SK-N-SH (cell line): ENCODE measurements at regions not wholly inside any gene's neighbourhood (a gene's known extent, or its start where the extent isn't known, plus 50 kb on each side); places are given as distances from the start of the nearest gene placed in this dataset.
"Not testable (repeated sequence)": the region's sequence is repeated elsewhere in the genome, so short reads cannot be mapped to it uniquely, and the experiment has no call there.

ENCODE experiments used
- CTCF ChIA-PET: fragments of 300-600, 350-600 bp; formaldehyde crosslinking; extraction: SDS; loops from one replicate; lab custom pipeline; 2021; lab: Yijun Ruan, JAX
- POLR2A ChIA-PET: fragments of 350-600 bp; sonication (Branson Sonifier 250); formaldehyde crosslinking; extraction: SDS; loops from one replicate; lab custom pipeline; 2020; ENCODE audit warnings: antibody characterized with exemption, inconsistent platforms; lab: Yijun Ruan, JAX
- DNase-seq: peaks from one replicate; pipeline ENCODE4 v3.0.0; 2012
- H2AFZ ChIP-seq: fragments of 200-600 bp; sonication (generic); 2 replicates; pipeline ENCODE4 v1.8.1; 2016; ENCODE audit warnings: antibody characterized with exemption, mild to moderate bottlenecking, low read depth
- H3F3A ChIP-seq: fragments of 200-600 bp; sonication (generic); replicated peaks from 2 replicates; pipeline ENCODE3; 2016; ENCODE audit warnings: antibody characterized with exemption, mild to moderate bottlenecking; ENCODE audit not compliant: insufficient read depth
- H3K27ac ChIP-seq, 2 experiments: fragments of 200-500 bp in 1 of 2; fragments of 200-600 bp in 1 of 2; sonication (Bioruptor generic) in 1 of 2; sonication (generic), shearing (Covaris generic) in 1 of 2; 2 replicates each; pipeline versions ENCODE4 v1.5.1 to v1.6.1; 2014 to 2016; ENCODE audit warnings: low read depth in 2 of 2, inconsistent platforms in 1 of 2, low read length in 1 of 2, mild to moderate bottlenecking in 1 of 2, mixed read lengths in 1 of 2
- H3K27me3 ChIP-seq: fragments of 200-600 bp; sonication (generic), shearing (Covaris generic); 2 replicates; pipeline ENCODE4 v1.6.1; 2016; ENCODE audit warnings: mixed run types; ENCODE audit not compliant: insufficient read depth
- H3K36me3 ChIP-seq, 2 experiments: fragments of 200-500 bp in 1 of 2; fragments of 200-600 bp in 1 of 2; sonication (Bioruptor generic) in 1 of 2; sonication (generic) in 1 of 2; replicated peaks in 1 of 2; 2 replicates each; pipeline versions ENCODE3 to v1.5.1; 2014 to 2016; ENCODE audit warnings: low read length in 1 of 2, mild to moderate bottlenecking in 1 of 2; ENCODE audit not compliant: insufficient read depth in 2 of 2, control insufficient read depth in 1 of 2
- H3K4me1 ChIP-seq, 2 experiments: fragments of 200-500 bp in 1 of 2; fragments of 200-600 bp in 1 of 2; sonication (Bioruptor generic) in 1 of 2; sonication (generic), shearing (Covaris generic) in 1 of 2; 2 replicates each; pipeline versions ENCODE4 v1.5.1 to v1.6.1; 2014 to 2016; ENCODE audit warnings: low read depth in 1 of 2, low read length in 1 of 2, mixed run types in 1 of 2; ENCODE audit not compliant: insufficient read depth in 2 of 2, control insufficient read depth in 1 of 2
- H3K4me2 ChIP-seq: fragments of 200-600 bp; sonication (generic), shearing (Covaris generic); 2 replicates; pipeline ENCODE4 v1.6.1; 2017; ENCODE audit warnings: mixed run types
- H3K4me3 ChIP-seq, 2 experiments: fragments of 200-500 bp in 1 of 2; fragments of 200-600 bp in 1 of 2; sonication (Bioruptor generic) in 1 of 2; sonication (generic), shearing (Covaris generic) in 1 of 2; 2 replicates each; pipeline versions ENCODE4 v1.5.1 to v1.8.1; 2014 to 2016; ENCODE audit warnings: low read depth in 2 of 2, inconsistent platforms in 1 of 2, low read length in 1 of 2, mild to moderate bottlenecking in 1 of 2, mixed read lengths in 1 of 2, moderate library complexity in 1 of 2
- H3K79me2 ChIP-seq: fragments of 200-600 bp; sonication (generic); 2 replicates; pipeline ENCODE4 v1.8.1; 2017; ENCODE audit warnings: mild to moderate bottlenecking; ENCODE audit not compliant: insufficient read depth
- H3K9ac ChIP-seq: fragments of 200-600 bp; sonication (generic); 2 replicates; pipeline ENCODE4 v1.6.1; 2017; ENCODE audit warnings: mixed run types
- H3K9me2 ChIP-seq: fragments of 200-600 bp; sonication (generic); 2 replicates; pipeline ENCODE4 v1.6.1; 2017; ENCODE audit warnings: mixed run types
- H3K9me3 ChIP-seq: fragments of 200-600 bp; sonication (generic); 2 replicates; pipeline ENCODE4 v1.6.1; 2017; ENCODE audit warnings: mixed run types, mild to moderate bottlenecking, moderate library complexity
- H4K20me1 ChIP-seq: fragments of 200-600 bp; sonication (generic); 2 replicates; pipeline ENCODE4 v1.6.1; 2017; ENCODE audit warnings: mild to moderate bottlenecking, mixed run types; ENCODE audit not compliant: insufficient read depth
- ELF1 ChIP-seq: IDR thresholded peaks from 2 replicates; pipeline ENCODE4 v1.4.0; 2012
- FOSL2 ChIP-seq: IDR thresholded peaks from 2 replicates; pipeline ENCODE4 v1.4.0; 2012; ENCODE audit warnings: low read depth, mild to moderate bottlenecking, moderate library complexity, borderline replicate concordance
- JUND ChIP-seq: IDR thresholded peaks from 2 replicates; pipeline ENCODE4 v1.4.0; 2012
- PBX3 ChIP-seq: IDR thresholded peaks from 2 replicates; pipeline ENCODE4; 2012
- SMC3 ChIP-seq: IDR thresholded peaks from 2 replicates; pipeline ENCODE4 v1.6.1; 2012; ENCODE audit warnings: low read depth, low read length, improper control_type of control experiment
- TCF12 ChIP-seq: IDR thresholded peaks from 2 replicates; pipeline ENCODE4 v1.4.0; 2012
- USF1 ChIP-seq: IDR thresholded peaks from 2 replicates; pipeline ENCODE4 v1.4.0; 2012; ENCODE audit warnings: low read depth, borderline replicate concordance
- WGBS: methylation state at CpG from one replicate; pipeline ENCODE4 v1.1.6; 2017; ENCODE audit warnings: low lambda C conversion rate; 5-methylcytosine and 5-hydroxymethylcytosine counted together

- TF ChIP-seq USF1 (no peak), ELF1 (no peak)
- TF ChIP-seq, all 33 proteins: peak for 0
These were observed 67.1 kb downstream of the OTUD1 start (continued) for GRCh38 chr10:23505797-23506465.

GRCh38 chr10:23512355-23513058, 73.6 kb downstream of the OTUD1 start:
- H3K36me3 ChIP-seq, result no peaks in the 10 kb centered on the region
- H2AFZ ChIP-seq, result peak overlapping the region; percentile 71; the same call in 1 of the 2 replicates
- ChIA-PET CTCF (no interaction called here), POLR2A (no interaction called here)
- no peaks in the 10 kb centered on the region for H3K9me3 ChIP-seq
- no peak overlapping the region for H3K9ac ChIP-seq
- H3F3A ChIP-seq, result peaks cover 7% of the 10 kb centered on the region
- no peaks in the 10 kb centered on the region for H3K9me2 ChIP-seq
- H3K27ac ChIP-seq, result peak overlapping the region in 1 of 2 experiments; percentile 49; a peak in 1 of 4 replicates
- WGBS, result 39% methylated on average over 10 of the region's 10 CpGs
- peak overlapping the region; percentile 27; the same call in 1 of the 2 replicates for H3K4me2 ChIP-seq
- TF ChIP-seq FOSL2, result peak; percentile 73; the same call in 1 of the 2 replicates
- TF ChIP-seq SMC3, result no peak
- peak; percentile 73 for TF ChIP-seq PBX3
- peak; percentile 67; the same call in 1 of the 2 replicates for TF ChIP-seq JUND
- peak; percentile 11; the same call in 1 of the 2 replicates for TF ChIP-seq TCF12
- no peak for DNase-seq
- H3K4me1 ChIP-seq, result 0 out of 4 replicates have a peak, but pooled peaks cover 0 to 6% of the 10 kb centered on the region in 2 experiments
- H3K4me3 ChIP-seq, result no peak overlapping the region
- no peaks in the 10 kb centered on the region for H3K27me3 ChIP-seq
- H3K79me2 ChIP-seq, result no peaks in the 10 kb centered on the region
- no peaks in the 10 kb centered on the region for H4K20me1 ChIP-seq

GRCh38 chr10:23513621-23514020, 74.7 kb downstream of the OTUD1 start:
- CTCF ChIA-PET, H3K9ac ChIP-seq, H3K27me3 ChIP-seq, H3K36me3 ChIP-seq, H2AFZ ChIP-seq, H3F3A ChIP-seq, H3K9me2 ChIP-seq, H3K4me1 ChIP-seq, H3K27ac ChIP-seq, H4K20me1 ChIP-seq, H3K4me3 ChIP-seq, H3K4me2 ChIP-seq, H3K79me2 ChIP-seq, H3K9me3 ChIP-seq, DNase-seq: not testable (repeated sequence)
- POLR2A ChIA-PET, result interaction anchor here (0.6 kb wide), 1 partner anchor 229 kb away, joined by 3 read pairs; no protein-coding TSS in a partner anchor
- 40% methylated on average over 7 of the region's 7 CpGs for WGBS
